Stomach smooth muscle (tissue), 2 donors: ENCODE measurements at regions not wholly inside any gene's neighbourhood (a gene's known extent, or its start where the extent isn't known, plus 50 kb on each side); places are given as distances from the start of the nearest gene placed in this dataset.
"Not testable (repeated sequence)": the region's sequence is repeated elsewhere in the genome, so short reads cannot be mapped to it uniquely, and the experiment has no call there.

Source experiments
- H3K27ac ChIP-seq: one replicate; pipeline ENCODE4 v1.7.0; 2013; ENCODE audit warnings: mild to moderate bottlenecking, low read length, inconsistent platforms
- H3K27me3 ChIP-seq, 2 donors: one replicate each; pipeline ENCODE4 v1.7.0; 2013; ENCODE audit warnings: low read length in 2 of 2; ENCODE audit not compliant: insufficient read depth in 2 of 2, control insufficient read depth in 1 of 2
- H3K36me3 ChIP-seq, 2 donors: one replicate each; pipeline ENCODE4 v1.7.0; 2013; ENCODE audit warnings: low read length in 2 of 2; ENCODE audit not compliant: control insufficient read depth in 2 of 2, insufficient read depth in 2 of 2
- H3K4me1 ChIP-seq: one replicate; pipeline ENCODE4 v1.7.0; 2013; ENCODE audit warnings: low read length; ENCODE audit not compliant: control insufficient read depth, insufficient read depth
- H3K4me3 ChIP-seq, 2 donors: one replicate each; pipeline ENCODE4 v1.7.0; 2013; ENCODE audit warnings: low read length in 2 of 2
- H3K9ac ChIP-seq, 2 donors: one replicate each; pipeline ENCODE4 v1.7.0; 2013; ENCODE audit warnings: low read length in 2 of 2, mild to moderate bottlenecking in 1 of 2
- H3K9me3 ChIP-seq, 2 donors: one replicate each; pipeline ENCODE4 v1.7.0; 2013; ENCODE audit warnings: low read length in 2 of 2; ENCODE audit not compliant: control insufficient read depth in 2 of 2
- donor health status: healthy.
- donor health status: Pancreatic carcinoma.

GRCh38 chr17:53463363-53463762 lies 359.4 kb upstream of the KIF2B start:
- H3K9ac ChIP-seq, result no peak overlapping the region
- H3K4me3 ChIP-seq, result no peak overlapping the region
- no peaks in the 10 kb centered on the region for H3K9me3 ChIP-seq
- H3K4me1 ChIP-seq, result no peaks in the 10 kb centered on the region
- H3K27me3 ChIP-seq, result no peaks in the 10 kb centered on the region
- H3K27ac ChIP-seq, result no peak overlapping the region
- no peaks in the 10 kb centered on the region for H3K36me3 ChIP-seq

DNA sequence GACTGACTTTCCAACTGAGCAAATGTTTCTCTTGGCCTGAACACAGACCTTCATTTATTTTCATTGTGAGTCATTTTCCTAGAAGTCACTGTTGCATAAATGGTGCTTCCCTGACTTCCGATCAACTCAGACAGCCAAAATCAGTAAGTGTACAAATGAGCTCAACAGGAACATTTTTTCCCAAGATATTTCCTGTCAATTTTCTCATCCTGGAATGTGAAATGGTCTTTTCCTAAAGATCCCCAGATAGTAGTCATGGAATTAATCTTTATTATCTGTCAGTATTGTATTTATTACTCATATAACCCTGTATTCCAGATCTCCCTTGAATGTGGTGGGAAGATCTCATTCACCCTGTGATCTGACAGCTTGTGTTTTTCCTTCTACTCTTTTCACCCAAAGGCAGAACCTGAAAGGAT lies 360.3 kb upstream of the KIF2B start:
- Histone ChIP-seq H3K27ac (no peak overlapping the region), H3K36me3 (no peaks in the 10 kb centered on the region), H3K9me3 (no peaks in the 10 kb centered on the region), H3K27me3 (no peaks in the 10 kb centered on the region), H3K4me1 (no peaks in the 10 kb centered on the region), H3K4me3 (no peak overlapping the region), H3K9ac (no peak overlapping the region)

GRCh38 chr17:53455943-53456342 lies 366.8 kb upstream of the KIF2B start:
- not testable (repeated sequence) for H3K4me3 ChIP-seq, H3K36me3 ChIP-seq, H3K9me3 ChIP-seq, H3K27me3 ChIP-seq, H3K27ac ChIP-seq, H3K9ac ChIP-seq, H3K4me1 ChIP-seq

DNA sequence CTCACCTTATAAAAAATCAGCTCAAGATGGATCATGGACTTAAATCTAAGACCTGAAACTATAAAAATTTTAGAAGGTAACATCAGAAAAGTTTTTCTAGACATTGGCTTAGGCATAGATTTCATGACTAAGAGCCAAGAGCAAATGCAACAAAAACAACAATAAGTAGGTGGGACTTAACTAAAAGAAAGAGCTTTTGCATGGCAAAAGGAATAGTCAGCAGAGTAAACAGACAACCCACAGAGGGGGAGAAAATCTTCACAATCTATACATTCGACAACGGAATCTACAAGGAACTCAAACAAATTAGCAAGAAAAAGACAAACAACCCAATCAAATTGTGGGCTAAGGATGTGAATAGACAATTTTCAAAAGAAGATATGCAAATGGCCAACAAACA lies 368.4 kb upstream of the KIF2B start:
- no peak overlapping the region for H3K4me3 ChIP-seq
- H3K4me1 ChIP-seq, result no peaks in the 10 kb centered on the region
- H3K27me3 ChIP-seq, result no peaks in the 10 kb centered on the region
- no peaks in the 10 kb centered on the region for H3K36me3 ChIP-seq
- no peak overlapping the region for H3K9ac ChIP-seq
- H3K9me3 ChIP-seq, result no peaks in the 10 kb centered on the region
- H3K27ac ChIP-seq, result no peak overlapping the region

DNA sequence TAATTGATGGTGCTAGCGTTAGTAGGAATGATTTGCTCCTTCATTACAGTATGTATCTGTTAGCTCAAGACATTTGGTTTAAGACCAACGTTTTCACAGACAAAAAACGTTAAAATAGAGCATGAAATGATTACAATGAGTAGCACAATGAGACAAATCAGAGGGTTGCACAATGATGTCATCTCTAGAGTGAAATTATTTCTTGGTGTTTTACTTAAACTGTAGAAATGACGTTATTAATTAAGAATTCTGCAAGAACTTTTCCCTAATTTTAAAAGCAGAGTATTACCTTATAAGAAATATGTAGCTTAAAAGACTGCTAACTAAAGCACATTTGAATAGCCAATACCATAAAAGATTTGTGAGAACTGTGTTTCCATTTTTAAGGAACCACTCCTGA lies 373.4 kb upstream of the KIF2B start:
- H3K27me3 ChIP-seq, result no peaks in the 10 kb centered on the region
- no peak overlapping the region for H3K4me3 ChIP-seq
- H3K9me3 ChIP-seq, result no peaks in the 10 kb centered on the region
- H3K9ac ChIP-seq, result no peak overlapping the region
- no peak overlapping the region for H3K27ac ChIP-seq
- H3K36me3 ChIP-seq, result no peaks in the 10 kb centered on the region
- H3K4me1 ChIP-seq, result no peaks in the 10 kb centered on the region

- H3K9ac ChIP-seq, result no peak overlapping the region
- no peaks in the 10 kb centered on the region for H3K36me3 ChIP-seq
- H3K9me3 ChIP-seq, result no peaks in the 10 kb centered on the region
- no peaks in the 10 kb centered on the region for H3K27me3 ChIP-seq
- H3K4me3 ChIP-seq, result no peak overlapping the region
- H3K27ac ChIP-seq, result no peak overlapping the region
- H3K4me1 ChIP-seq, result no peaks in the 10 kb centered on the region
Observed at GRCh38 chr17:53428913-53429312, 393.8 kb upstream of the KIF2B start.

DNA sequence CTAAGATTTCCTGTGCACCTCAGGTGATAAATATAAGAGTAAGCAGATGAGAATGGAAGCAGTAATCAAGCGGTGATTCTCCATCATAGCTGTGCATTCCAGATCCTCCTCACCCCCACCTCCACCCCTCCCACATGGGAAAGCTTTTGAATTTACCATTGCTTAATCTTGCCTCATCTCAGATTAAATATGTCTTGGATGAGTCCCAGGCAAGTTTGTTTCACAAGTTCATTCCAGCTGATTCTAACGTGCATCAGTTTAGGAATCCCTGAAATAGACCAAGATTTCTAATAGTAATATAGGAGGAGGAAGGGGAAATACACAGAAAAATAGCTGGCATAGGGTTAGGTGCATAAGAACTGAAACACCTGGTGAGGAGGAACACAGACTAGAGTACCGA lies 396.2 kb upstream of the KIF2B start:
- Histone ChIP-seq H3K9ac (no peak overlapping the region), H3K4me1 (no peaks in the 10 kb centered on the region), H3K27ac (no peak overlapping the region), H3K36me3 (no peaks in the 10 kb centered on the region), H3K9me3 (no peaks in the 10 kb centered on the region), H3K27me3 (no peaks in the 10 kb centered on the region), H3K4me3 (no peak overlapping the region)

DNA sequence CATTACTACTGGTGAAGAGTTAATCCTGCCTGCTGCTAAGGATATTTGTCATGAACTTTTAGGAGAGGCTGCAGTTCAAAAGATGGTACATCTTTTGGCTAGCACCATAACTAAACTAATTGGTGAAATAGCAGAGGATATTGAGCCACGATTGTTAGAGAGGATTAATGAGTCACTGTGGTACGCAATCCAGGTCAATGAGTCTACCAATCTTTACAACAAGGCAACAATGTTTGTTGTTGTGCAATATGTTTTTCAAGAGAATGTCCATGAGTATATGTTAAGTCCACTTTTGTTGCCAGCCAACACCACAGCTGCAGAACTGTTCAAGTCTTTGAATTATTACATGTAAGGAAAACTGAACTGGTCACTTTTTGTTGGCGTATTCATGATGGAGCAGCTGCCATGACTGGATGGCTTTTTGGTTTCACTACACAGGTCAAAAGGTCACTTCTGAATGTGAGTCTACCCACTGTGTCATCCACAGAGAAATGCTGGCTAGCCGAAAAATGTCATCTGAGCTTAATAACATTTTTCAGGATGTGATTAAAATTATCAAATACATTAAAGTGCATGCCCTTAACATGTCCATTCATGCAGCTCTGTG lies 402.6 kb upstream of the KIF2B start:
- Histone ChIP-seq H3K27me3 (no peaks in the 10 kb centered on the region), H3K36me3 (no peaks in the 10 kb centered on the region), H3K9me3 (no peaks in the 10 kb centered on the region), H3K4me1 (no peaks in the 10 kb centered on the region), H3K27ac (no peak overlapping the region), H3K4me3 (no peak overlapping the region), H3K9ac (no peak overlapping the region)

DNA sequence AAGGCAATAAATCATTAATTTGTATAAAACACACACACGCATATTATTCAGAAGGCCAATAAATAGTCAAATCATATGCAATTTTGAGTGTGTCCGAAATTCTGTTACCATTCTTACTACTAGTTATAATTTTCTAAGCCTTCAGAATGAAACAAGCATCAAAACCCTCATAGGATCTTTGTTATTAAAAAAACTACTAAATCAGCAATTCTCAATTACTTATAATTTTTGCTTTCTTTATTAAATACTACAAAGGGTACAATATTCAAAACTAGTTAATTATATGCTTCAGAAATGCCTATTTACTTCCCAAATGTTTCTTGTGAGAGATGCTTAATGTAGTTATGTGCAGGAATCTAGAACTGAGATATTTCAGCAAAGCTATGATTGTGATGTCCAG lies 413.1 kb upstream of the KIF2B start:
- Histone ChIP-seq H3K27me3 (no peaks in the 10 kb centered on the region), H3K36me3 (no peaks in the 10 kb centered on the region), H3K4me1 (no peaks in the 10 kb centered on the region), H3K4me3 (no peak overlapping the region), H3K27ac (no peak overlapping the region), H3K9ac (no peak overlapping the region), H3K9me3 (no peaks in the 10 kb centered on the region)

GRCh38 chr17:53406907-53407306 lies 415.8 kb upstream of the KIF2B start:
- no peaks in the 10 kb centered on the region for H3K36me3 ChIP-seq
- no peak overlapping the region for H3K4me3 ChIP-seq
- no peaks in the 10 kb centered on the region for H3K9me3 ChIP-seq
- no peaks in the 10 kb centered on the region for H3K4me1 ChIP-seq
- H3K27ac ChIP-seq, result no peak overlapping the region
- no peaks in the 10 kb centered on the region for H3K27me3 ChIP-seq
- no peak overlapping the region for H3K9ac ChIP-seq

GRCh38 chr17:53391197-53391596 lies 431.5 kb upstream of the KIF2B start:
- H3K36me3 ChIP-seq, result no peaks in the 10 kb centered on the region
- no peaks in the 10 kb centered on the region for H3K4me1 ChIP-seq
- H3K27me3 ChIP-seq, result no peaks in the 10 kb centered on the region
- H3K4me3 ChIP-seq, result no peak overlapping the region
- H3K27ac ChIP-seq, result no peak overlapping the region
- H3K9ac ChIP-seq, result no peak overlapping the region
- H3K9me3 ChIP-seq, result no peaks in the 10 kb centered on the region
